Neutrophil (primary cell): ENCODE measurements at regions not wholly inside any gene's neighbourhood (a gene's known extent, or its start where the extent isn't known, plus 50 kb on each side); places are given as distances from the start of the nearest gene placed in this dataset.

Source experiments
- H3K27ac ChIP-seq: fragments of 200-600 bp; sonication (generic); 2 replicates; pipeline ENCODE4 v1.5.1; 2016; ENCODE audit warnings: mild to moderate bottlenecking, moderate library complexity
- H3K27me3 ChIP-seq: fragments of 200-600 bp; sonication (generic); 2 replicates; pipeline ENCODE4 v1.6.0; 2016; ENCODE audit warnings: mild to moderate bottlenecking
- H3K36me3 ChIP-seq: fragments of 200-600 bp; sonication (generic); 2 replicates; pipeline ENCODE4 v1.5.1; 2017
- H3K4me1 ChIP-seq, 2 experiments: fragments of 200-600 bp in 1 of 2; sonication (generic) in 1 of 2; 1 replicate in 1 of 2; 2 replicates in 1 of 2; pipeline versions ENCODE4 v1.5.1 to v1.6.1; 2013 to 2016; ENCODE audit warnings: low read depth in 1 of 2, low read length in 1 of 2, mild to moderate bottlenecking in 1 of 2, moderate library complexity in 1 of 2; ENCODE audit not compliant: control insufficient read depth in 1 of 2, insufficient read depth in 1 of 2
- H3K4me3 ChIP-seq, 2 experiments: fragments of 200-600 bp in 1 of 2; sonication (generic) in 1 of 2; 1 replicate in 1 of 2; 2 replicates in 1 of 2; pipeline ENCODE4 v1.5.1; 2013 to 2016; ENCODE audit warnings: low read depth in 1 of 2, low read length in 1 of 2, mild to moderate bottlenecking in 1 of 2, moderate library complexity in 1 of 2
- H3K9me3 ChIP-seq: fragments of 200-600 bp; sonication (generic); 2 replicates; pipeline ENCODE4 v1.5.1; 2016
- TF ChIP-seq, protein P1 (sequence below): fragments of 200-600 bp; sonication (generic); IDR thresholded peaks from 2 replicates; pipeline ENCODE4 v1.5.1; 2016; ENCODE audit warnings: antibody characterized with exemption

DNA sequence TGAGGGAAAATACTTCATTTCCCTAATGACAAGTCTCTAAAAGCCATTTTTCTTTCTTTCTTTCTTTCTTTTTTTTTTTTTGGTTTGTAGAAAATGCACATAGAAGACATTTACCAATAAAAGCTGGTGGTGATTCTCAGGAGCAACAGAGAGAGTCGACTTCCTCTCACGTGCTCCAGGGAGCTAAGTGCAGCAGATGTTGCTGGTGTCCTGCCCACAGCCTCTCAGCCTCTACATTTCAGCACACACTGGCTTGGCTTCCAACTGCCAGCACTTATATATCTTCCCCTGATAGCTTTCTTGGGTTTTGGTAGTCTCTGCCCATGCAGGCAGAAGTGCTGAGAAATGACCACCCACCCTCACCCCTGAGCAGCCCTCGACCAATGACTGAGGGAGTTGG lies 58.4 kb upstream of the MARCHF10 start:
- no peak overlapping the region for H3K4me3 ChIP-seq
- H3K27me3 ChIP-seq, result peaks cover 2% of the 10 kb centered on the region
- H3K36me3 ChIP-seq, result no peaks in the 10 kb centered on the region
- no peaks in the 10 kb centered on the region for H3K4me1 ChIP-seq
- no peak overlapping the region for H3K27ac ChIP-seq
- TF ChIP-seq, protein P1, sequence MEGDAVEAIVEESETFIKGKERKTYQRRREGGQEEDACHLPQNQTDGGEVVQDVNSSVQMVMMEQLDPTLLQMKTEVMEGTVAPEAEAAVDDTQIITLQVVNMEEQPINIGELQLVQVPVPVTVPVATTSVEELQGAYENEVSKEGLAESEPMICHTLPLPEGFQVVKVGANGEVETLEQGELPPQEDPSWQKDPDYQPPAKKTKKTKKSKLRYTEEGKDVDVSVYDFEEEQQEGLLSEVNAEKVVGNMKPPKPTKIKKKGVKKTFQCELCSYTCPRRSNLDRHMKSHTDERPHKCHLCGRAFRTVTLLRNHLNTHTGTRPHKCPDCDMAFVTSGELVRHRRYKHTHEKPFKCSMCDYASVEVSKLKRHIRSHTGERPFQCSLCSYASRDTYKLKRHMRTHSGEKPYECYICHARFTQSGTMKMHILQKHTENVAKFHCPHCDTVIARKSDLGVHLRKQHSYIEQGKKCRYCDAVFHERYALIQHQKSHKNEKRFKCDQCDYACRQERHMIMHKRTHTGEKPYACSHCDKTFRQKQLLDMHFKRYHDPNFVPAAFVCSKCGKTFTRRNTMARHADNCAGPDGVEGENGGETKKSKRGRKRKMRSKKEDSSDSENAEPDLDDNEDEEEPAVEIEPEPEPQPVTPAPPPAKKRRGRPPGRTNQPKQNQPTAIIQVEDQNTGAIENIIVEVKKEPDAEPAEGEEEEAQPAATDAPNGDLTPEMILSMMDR, result no peak
- no peaks in the 10 kb centered on the region for H3K9me3 ChIP-seq

DNA sequence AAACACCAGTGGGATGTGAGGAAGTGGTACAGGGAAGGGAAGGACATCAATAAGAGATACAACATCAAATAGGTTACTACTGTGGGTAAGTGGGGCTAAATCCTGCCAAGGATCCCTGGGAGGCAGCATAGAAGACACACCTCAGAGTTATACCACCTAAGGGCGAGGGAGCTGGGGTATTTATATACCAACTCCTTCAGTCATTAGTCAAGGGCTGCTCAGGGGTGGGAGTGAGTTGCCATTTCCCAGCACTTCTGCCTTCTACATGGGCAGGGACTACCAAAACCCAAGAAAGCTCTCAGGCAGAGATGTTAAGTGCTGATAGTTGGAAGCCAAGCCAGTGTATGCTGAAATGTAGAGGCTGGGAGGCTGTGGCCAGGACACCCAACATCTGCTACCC lies 57.5 kb upstream of the MARCHF10 start:
- Histone ChIP-seq H3K4me3 (no peak overlapping the region), H3K27ac (no peak overlapping the region)
- TF ChIP-seq, protein P1, result no peak

DNA sequence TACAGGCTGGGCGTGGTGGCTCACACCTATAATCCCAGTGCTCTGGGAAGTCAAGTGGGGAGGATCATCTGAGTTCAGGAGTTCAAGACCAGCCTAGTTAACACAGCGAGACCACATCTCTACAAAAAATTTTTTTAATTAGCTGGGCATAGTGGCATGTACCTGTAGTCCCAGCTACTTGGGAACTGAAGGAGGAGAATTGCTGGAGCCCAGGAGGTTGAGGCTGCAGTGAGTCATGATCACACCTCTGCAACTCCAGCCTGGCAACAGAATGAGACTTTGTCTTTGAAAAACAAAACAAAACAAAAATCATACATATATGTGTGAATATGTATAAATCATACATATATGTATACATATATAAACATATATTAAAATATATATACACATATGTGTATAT lies 54.1 kb upstream of the MARCHF10 start:
- Histone ChIP-seq H3K36me3 (no peaks in the 10 kb centered on the region), H3K4me1 (no peaks in the 10 kb centered on the region), H3K27me3 (no peaks in the 10 kb centered on the region), H3K27ac (no peak overlapping the region), H3K4me3 (no peak overlapping the region), H3K9me3 (no peaks in the 10 kb centered on the region)
- TF ChIP-seq, protein P1, result no peak

More for the DNA sequence above, 57.5 kb upstream of the MARCHF10 start:
- no peaks in the 10 kb centered on the region for H3K36me3 ChIP-seq
- H3K4me1 ChIP-seq, result no peaks in the 10 kb centered on the region
- peaks cover 2% of the 10 kb centered on the region for H3K27me3 ChIP-seq
- no peaks in the 10 kb centered on the region for H3K9me3 ChIP-seq

DNA sequence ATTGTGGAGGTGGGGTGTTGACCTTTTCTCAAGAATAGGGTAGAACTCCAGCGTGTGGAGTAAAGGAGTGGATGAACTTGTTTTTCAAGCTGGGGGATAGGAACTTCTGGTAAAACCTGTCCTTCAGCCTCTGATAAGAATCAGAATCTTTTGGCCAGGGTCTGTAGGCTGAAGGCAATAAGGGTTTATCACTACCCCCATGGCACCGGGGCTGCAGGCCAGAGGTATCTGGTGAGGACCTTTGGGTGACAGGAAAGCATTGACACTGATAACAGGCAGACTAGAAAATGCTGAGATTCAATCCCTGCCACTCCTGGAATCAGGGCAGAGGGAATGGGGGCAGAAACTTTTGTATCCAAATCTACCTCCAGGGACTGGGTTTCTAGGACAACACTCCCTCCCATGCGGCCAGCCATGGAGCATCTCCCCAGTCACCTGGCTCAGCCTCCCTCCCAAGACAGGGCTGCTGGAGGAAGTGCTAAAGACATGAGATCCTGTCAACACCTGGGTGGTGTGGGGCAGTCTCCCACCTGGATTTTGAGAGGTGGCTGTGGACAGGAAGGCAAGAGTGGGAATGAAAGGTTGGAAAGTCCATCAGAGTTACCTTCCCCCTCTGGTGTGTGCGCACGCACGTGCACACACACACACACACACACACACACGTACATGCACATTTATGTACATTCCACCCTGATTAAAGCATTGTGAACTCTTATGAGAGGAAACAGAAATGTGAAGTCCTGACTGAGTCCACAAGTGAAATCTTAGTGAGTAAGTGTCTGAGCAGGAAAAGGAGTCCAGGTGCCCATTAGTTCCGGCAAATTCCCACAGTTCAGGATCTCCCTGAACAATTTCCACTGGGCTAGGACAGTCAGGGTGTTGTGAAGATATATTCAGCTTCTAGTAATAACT lies 53.1 kb upstream of the MARCHF10 start:
- Histone ChIP-seq H3K27me3 (no peaks in the 10 kb centered on the region), H3K27ac (no peak overlapping the region), H3K36me3 (no peaks in the 10 kb centered on the region), H3K4me3 (no peak overlapping the region), H3K4me1 (no peaks in the 10 kb centered on the region), H3K9me3 (no peaks in the 10 kb centered on the region)
- TF ChIP-seq, protein P1, result no peak

DNA sequence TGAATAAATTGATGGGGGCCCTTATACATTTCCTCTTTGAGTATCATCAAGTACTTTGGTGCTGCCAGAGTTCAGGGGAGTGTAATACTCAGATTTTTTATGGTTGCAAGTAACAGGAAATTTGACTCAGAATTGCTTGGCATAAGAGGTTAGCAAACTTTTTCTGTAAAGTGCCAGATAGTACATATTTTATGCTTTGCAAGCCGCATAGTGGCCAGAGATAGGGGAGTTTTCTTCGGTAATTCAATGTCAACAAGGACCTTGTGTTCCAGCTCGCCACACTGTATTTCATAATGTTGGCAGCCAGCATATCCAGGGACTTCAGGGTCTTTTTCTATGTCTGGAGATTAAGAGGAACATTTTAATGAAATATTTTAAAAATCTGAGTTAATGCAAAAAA lies 51.0 kb upstream of the MARCHF10 start:
- Histone ChIP-seq H3K27ac (no peak overlapping the region), H3K9me3 (no peaks in the 10 kb centered on the region), H3K4me3 (no peak overlapping the region), H3K4me1 (no peaks in the 10 kb centered on the region), H3K27me3 (no peaks in the 10 kb centered on the region), H3K36me3 (no peaks in the 10 kb centered on the region)
- TF ChIP-seq, protein P1, result no peak
